Upper lobe of left lung (tissue), 6 donors: ENCODE measurements at regions not wholly inside any gene's neighbourhood (a gene's known extent, or its start where the extent isn't known, plus 50 kb on each side); places are given as distances from the start of the nearest gene placed in this dataset.

Source experiments
- ATAC-seq, 2 donors: fragments of 200-7000 bp; cut with Tn5 transposase; one replicate each; pipeline ENCODE4 v1.9.1; 2022; ENCODE audit warnings: mild to moderate bottlenecking in 2 of 2, moderate library complexity in 2 of 2; ENCODE audit not compliant: low FRiP score in 2 of 2
- DNase-seq, 2 donors: peaks; one replicate each; pipeline ENCODE4 v3.0.0-alpha.2; 2019 to 2020
- H3K27ac ChIP-seq, 4 donors: fragments of 200-600 bp; sonication (generic); one replicate each; pipeline ENCODE4 v1.5.1; 2016 to 2019
- H3K27me3 ChIP-seq, 4 donors: fragments of 200-600 bp; sonication (generic); one replicate each; pipeline ENCODE4 v1.5.1; 2017 to 2019
- H3K36me3 ChIP-seq, 4 donors: fragments of 200-600 bp; sonication (generic); one replicate each; pipeline ENCODE4 v1.5.1; 2016 to 2019
- H3K4me1 ChIP-seq, 4 donors: fragments of 200-600 bp; sonication (generic); one replicate each; pipeline ENCODE4 v1.5.1; 2018 to 2019
- H3K4me3 ChIP-seq, 4 donors: fragments of 200-600 bp; sonication (generic); one replicate each; pipeline ENCODE4 v1.5.1; 2017 to 2019; ENCODE audit warnings: mild to moderate bottlenecking in 2 of 4, moderate library complexity in 1 of 4
- H3K9me3 ChIP-seq, 4 donors: fragments of 200-600 bp; sonication (generic); one replicate each; pipeline ENCODE4 v1.5.1; 2018 to 2019
- EP300 ChIP-seq, 4 donors: sonication (generic); formaldehyde crosslinking; IDR thresholded peaks; one replicate each; pipeline ENCODE4 v1.5.1; 2017; ENCODE audit warnings: antibody characterized with exemption in 4 of 4, control low read depth in 2 of 4
- POLR2A ChIP-seq, 4 donors: fragments of 450-650 bp; IDR thresholded peaks; one replicate each; pipeline ENCODE4 v1.5.1; 2016 to 2017; ENCODE audit warnings: antibody characterized with exemption in 4 of 4, mild to moderate bottlenecking in 2 of 4
- POLR2AphosphoS5 ChIP-seq, 2 donors: sonication (generic); formaldehyde crosslinking; IDR thresholded peaks; one replicate each; pipeline ENCODE4 v1.5.1; 2017; ENCODE audit warnings: antibody characterized with exemption in 2 of 2
- WGBS, 2 donors: methylation state at CpG; one replicate each; pipeline ENCODE4 v1.1.5; 2017 to 2018; 5-methylcytosine and 5-hydroxymethylcytosine counted together
- TF ChIP-seq, protein P1 (sequence below), 6 experiments: fragments of 450-650 bp in 4 of 6; fragments of 200-600 bp in 2 of 6; sonication (generic) in 2 of 6; IDR thresholded peaks; one replicate each; pipeline ENCODE4 v1.5.1; 2016 to 2019; ENCODE audit warnings: antibody characterized with exemption in 6 of 6
- donor health status: DM: no; HTN: no; CAD: no; lungs with moderate emphysema.
- donor health status: DM: no; HTN: yes; CAD: no; lungs with severe emphysema.

GRCh38 chr1:177429234-177429633 is 258.5 kb downstream of the BRINP2 start:
- TF ChIP-seq, protein P1, sequence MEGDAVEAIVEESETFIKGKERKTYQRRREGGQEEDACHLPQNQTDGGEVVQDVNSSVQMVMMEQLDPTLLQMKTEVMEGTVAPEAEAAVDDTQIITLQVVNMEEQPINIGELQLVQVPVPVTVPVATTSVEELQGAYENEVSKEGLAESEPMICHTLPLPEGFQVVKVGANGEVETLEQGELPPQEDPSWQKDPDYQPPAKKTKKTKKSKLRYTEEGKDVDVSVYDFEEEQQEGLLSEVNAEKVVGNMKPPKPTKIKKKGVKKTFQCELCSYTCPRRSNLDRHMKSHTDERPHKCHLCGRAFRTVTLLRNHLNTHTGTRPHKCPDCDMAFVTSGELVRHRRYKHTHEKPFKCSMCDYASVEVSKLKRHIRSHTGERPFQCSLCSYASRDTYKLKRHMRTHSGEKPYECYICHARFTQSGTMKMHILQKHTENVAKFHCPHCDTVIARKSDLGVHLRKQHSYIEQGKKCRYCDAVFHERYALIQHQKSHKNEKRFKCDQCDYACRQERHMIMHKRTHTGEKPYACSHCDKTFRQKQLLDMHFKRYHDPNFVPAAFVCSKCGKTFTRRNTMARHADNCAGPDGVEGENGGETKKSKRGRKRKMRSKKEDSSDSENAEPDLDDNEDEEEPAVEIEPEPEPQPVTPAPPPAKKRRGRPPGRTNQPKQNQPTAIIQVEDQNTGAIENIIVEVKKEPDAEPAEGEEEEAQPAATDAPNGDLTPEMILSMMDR (IDR thresholded peaks at IDR 0.05), result no peak
- TF ChIP-seq POLR2A (IDR thresholded peaks at IDR 0.05), result no peak
- no peak for TF ChIP-seq EP300 (IDR thresholded peaks at IDR 0.05)
- no peak for TF ChIP-seq POLR2AphosphoS5 (IDR thresholded peaks at IDR 0.05)
- no peaks in the 10 kb centered on the region for H3K36me3 ChIP-seq
- ATAC-seq (no peak), DNase-seq (no peak)
- no peak overlapping the region for H3K27ac ChIP-seq
- H3K9me3 ChIP-seq, result no peaks in the 10 kb centered on the region
- H3K4me3 ChIP-seq, result no peak overlapping the region
- no peaks in the 10 kb centered on the region for H3K4me1 ChIP-seq
- 87 to 89% methylated on average over 2 of the region's 2 CpGs for WGBS, 2 donors
- H3K27me3 ChIP-seq, result no peaks in the 10 kb centered on the region

GRCh38 chr1:177427811-177428210 is 257.1 kb downstream of the BRINP2 start:
- no peaks in the 10 kb centered on the region for H3K9me3 ChIP-seq
- H3K36me3 ChIP-seq, result no peaks in the 10 kb centered on the region
- H3K27me3 ChIP-seq, result no peaks in the 10 kb centered on the region
- no peak overlapping the region for H3K27ac ChIP-seq
- WGBS, 2 donors, result 46 to 79% methylated on average over 1 of the region's 1 CpG
- TF ChIP-seq POLR2AphosphoS5 (IDR thresholded peaks at IDR 0.05), result no peak
- no peak for ATAC-seq
- H3K4me3 ChIP-seq, result no peak overlapping the region
- no peak for DNase-seq
- no peaks in the 10 kb centered on the region for H3K4me1 ChIP-seq

DNA sequence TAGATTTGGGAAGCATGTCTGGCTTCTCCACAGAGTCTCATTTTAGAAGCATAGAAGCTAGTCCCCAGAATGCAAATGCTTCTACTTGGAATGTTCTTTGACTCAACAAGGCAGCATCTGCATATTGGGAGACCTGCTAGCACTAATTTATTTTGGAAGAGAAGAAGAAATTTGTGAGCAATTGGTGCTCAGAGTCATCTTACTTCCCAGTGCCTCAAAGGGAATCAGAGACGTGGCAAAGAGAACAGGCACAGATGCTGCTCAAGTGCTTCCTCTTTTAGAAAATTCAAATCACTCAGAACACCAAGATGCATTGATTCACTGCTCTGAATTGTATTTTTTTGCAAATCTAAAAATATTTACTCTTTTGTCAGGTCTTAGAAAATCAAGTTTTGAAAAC is 255.7 kb downstream of the BRINP2 start:
- Histone ChIP-seq H3K36me3 (no peaks in the 10 kb centered on the region), H3K4me3 (no peak overlapping the region), H3K27ac (no peak overlapping the region), H3K4me1 (no peaks in the 10 kb centered on the region), H3K27me3 (no peaks in the 10 kb centered on the region), H3K9me3 (no peaks in the 10 kb centered on the region)
- no peak for DNase-seq
- no peak for TF ChIP-seq POLR2A (IDR thresholded peaks at IDR 0.05)
- TF ChIP-seq, protein P1 (IDR thresholded peaks at IDR 0.05), result no peak
- no peak for TF ChIP-seq POLR2AphosphoS5 (IDR thresholded peaks at IDR 0.05)
- no peak for ATAC-seq
- WGBS, 2 donors, result 29 to 39% methylated on average over 1 of the region's 1 CpG

GRCh38 chr1:177425199-177425598 is 254.4 kb downstream of the BRINP2 start:
- Histone ChIP-seq H3K9me3 (no peaks in the 10 kb centered on the region), H3K4me3 (no peak overlapping the region), H3K27me3 (no peaks in the 10 kb centered on the region), H3K4me1 (no peaks in the 10 kb centered on the region), H3K36me3 (no peaks in the 10 kb centered on the region), H3K27ac (no peak overlapping the region)
- WGBS, 2 donors, result 85 to 99% methylated on average over 8 of the region's 8 CpGs
- TF ChIP-seq, protein P1 (IDR thresholded peaks at IDR 0.05), result no peak
- TF ChIP-seq EP300 (IDR thresholded peaks at IDR 0.05), result no peak
- TF ChIP-seq POLR2AphosphoS5 (IDR thresholded peaks at IDR 0.05), result no peak
- TF ChIP-seq POLR2A (IDR thresholded peaks at IDR 0.05), result no peak
- DNase-seq (peak in 1 of 2 donors; percentile 64), ATAC-seq (peak in 1 of 2 donors; percentile 19)

- no peak for TF ChIP-seq EP300 (IDR thresholded peaks at IDR 0.05)
- no peak for TF ChIP-seq POLR2A (IDR thresholded peaks at IDR 0.05)
- TF ChIP-seq, protein P1 (IDR thresholded peaks at IDR 0.05), result no peak
- TF ChIP-seq POLR2AphosphoS5 (IDR thresholded peaks at IDR 0.05), result no peak
- ATAC-seq, result no peak
Measured at GRCh38 chr1:177424744-177425143, 254.0 kb downstream of the BRINP2 start.

More at GRCh38 chr1:177424744-177425143, 254.0 kb downstream of the BRINP2 start:
- H3K27ac ChIP-seq, result no peak overlapping the region
- no peak for DNase-seq
- no peaks in the 10 kb centered on the region for H3K27me3 ChIP-seq
- H3K36me3 ChIP-seq, result no peaks in the 10 kb centered on the region
- no peaks in the 10 kb centered on the region for H3K9me3 ChIP-seq
- no peaks in the 10 kb centered on the region for H3K4me1 ChIP-seq
- H3K4me3 ChIP-seq, result no peak overlapping the region
